Ishikawa (cell line): ENCODE measurements at regions not wholly inside any gene's neighbourhood (a gene's known extent, or its start where the extent isn't known, plus 50 kb on each side); places are given as distances from the start of the nearest gene placed in this dataset.

Experiments used
- CEBPB ChIP-seq: IDR thresholded peaks from 2 replicates; pipeline ENCODE4 v1.6.1; 2012
- CREB1 ChIP-seq: IDR thresholded peaks from 2 replicates; pipeline ENCODE4 v1.6.1; 2012; ENCODE audit warnings: low read depth
- EP300 ChIP-seq: IDR thresholded peaks from 2 replicates; pipeline ENCODE4 v1.6.1; 2012; ENCODE audit warnings: borderline replicate concordance
- RAD21 ChIP-seq: IDR thresholded peaks from 2 replicates; pipeline ENCODE4 v1.6.1; 2012; ENCODE audit warnings: low read depth
- REST ChIP-seq: IDR thresholded peaks from 2 replicates; pipeline ENCODE4 v1.6.1; 2012; ENCODE audit warnings: low read depth, mild to moderate bottlenecking
- TAF1 ChIP-seq: IDR thresholded peaks from 2 replicates; pipeline ENCODE4 v1.6.1; 2012; ENCODE audit warnings: low read depth, mild to moderate bottlenecking
- TCF12 ChIP-seq: IDR thresholded peaks from 2 replicates; pipeline ENCODE4 v1.6.1; 2012; ENCODE audit warnings: low read depth
- YY1 ChIP-seq: IDR thresholded peaks from 2 replicates; pipeline ENCODE4 v1.6.1; 2012; ENCODE audit warnings: low read depth

- TF ChIP-seq EP300: no peak
- TF ChIP-seq TAF1: no peak
- no peak for TF ChIP-seq CREB1
- TF ChIP-seq YY1: no peak
- no peak for TF ChIP-seq TCF12
- no peak for TF ChIP-seq REST
- TF ChIP-seq RAD21: no peak
- TF ChIP-seq CEBPB: no peak
Measured at GRCh38 chr5:124658867-124659557, 87.4 kb downstream of the ZNF608 start.
